SH-SY5Y (cell line): ENCODE measurements at regions not wholly inside any gene's neighbourhood (a gene's known extent, or its start where the extent isn't known, plus 50 kb on each side); places are given as distances from the start of the nearest gene placed in this dataset.

Source experiments
- GATA2 ChIP-seq: IDR thresholded peaks from 2 replicates; pipeline ENCODE4 v1.6.1; 2011; ENCODE audit warnings: mild to moderate bottlenecking, low read depth, low read length
- GATA3 ChIP-seq: IDR thresholded peaks from 2 replicates; pipeline ENCODE4 v1.6.1; 2011; ENCODE audit warnings: low read depth, mild to moderate bottlenecking, low read length, moderate library complexity

- TF ChIP-seq GATA3 = no peak
- TF ChIP-seq GATA2 = no peak
Observed at GRCh38 chr2:45138904-45139303, 129.7 kb upstream of the SIX2 start.
